PC-9 (cell line): ENCODE measurements at regions not wholly inside any gene's neighbourhood (a gene's known extent, or its start where the extent isn't known, plus 50 kb on each side); places are given as distances from the start of the nearest gene placed in this dataset.

ENCODE experiments used
- EZH2 ChIP-seq: fragments of 200-600 bp; sonication (generic); IDR thresholded peaks from 2 replicates; pipeline ENCODE4 v1.8.0; 2017; ENCODE audit warnings: antibody characterized with exemption, low read depth
- TF ChIP-seq, protein P1 (sequence below): fragments of 200-600 bp; sonication (generic); conservative IDR thresholded peaks from 2 replicates; pipeline ENCODE4 v1.6.1; 2017; ENCODE audit warnings: mixed run types, antibody characterized with exemption, mild to moderate bottlenecking, moderate library complexity

- TF ChIP-seq, protein P1, sequence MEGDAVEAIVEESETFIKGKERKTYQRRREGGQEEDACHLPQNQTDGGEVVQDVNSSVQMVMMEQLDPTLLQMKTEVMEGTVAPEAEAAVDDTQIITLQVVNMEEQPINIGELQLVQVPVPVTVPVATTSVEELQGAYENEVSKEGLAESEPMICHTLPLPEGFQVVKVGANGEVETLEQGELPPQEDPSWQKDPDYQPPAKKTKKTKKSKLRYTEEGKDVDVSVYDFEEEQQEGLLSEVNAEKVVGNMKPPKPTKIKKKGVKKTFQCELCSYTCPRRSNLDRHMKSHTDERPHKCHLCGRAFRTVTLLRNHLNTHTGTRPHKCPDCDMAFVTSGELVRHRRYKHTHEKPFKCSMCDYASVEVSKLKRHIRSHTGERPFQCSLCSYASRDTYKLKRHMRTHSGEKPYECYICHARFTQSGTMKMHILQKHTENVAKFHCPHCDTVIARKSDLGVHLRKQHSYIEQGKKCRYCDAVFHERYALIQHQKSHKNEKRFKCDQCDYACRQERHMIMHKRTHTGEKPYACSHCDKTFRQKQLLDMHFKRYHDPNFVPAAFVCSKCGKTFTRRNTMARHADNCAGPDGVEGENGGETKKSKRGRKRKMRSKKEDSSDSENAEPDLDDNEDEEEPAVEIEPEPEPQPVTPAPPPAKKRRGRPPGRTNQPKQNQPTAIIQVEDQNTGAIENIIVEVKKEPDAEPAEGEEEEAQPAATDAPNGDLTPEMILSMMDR = no peak
- no peak for TF ChIP-seq EZH2
These were observed 191.9 kb upstream of the SYNPR start for GRCh38 chr3:63086190-63086589.
